CMK (cell line): ENCODE measurements at regions not wholly inside any gene's neighbourhood (a gene's known extent, or its start where the extent isn't known, plus 50 kb on each side); places are given as distances from the start of the nearest gene placed in this dataset.
"Not testable (repeated sequence)": the region's sequence is repeated elsewhere in the genome, so short reads cannot be mapped to it uniquely, and the experiment has no call there.

Experiments used
- DNase-seq: peaks from one replicate; pipeline ENCODE4 v3.0.0-alpha.2; 2010; ENCODE audit warnings: low read depth

- DNase-seq = no peak
These were observed 134.4 kb downstream of the SMIM20 start for GRCh38 chr4:26048378-26048882.

- no peak for DNase-seq
These were observed 134.9 kb downstream of the SMIM20 start for GRCh38 chr4:26048950-26049349.

- DNase-seq = no peak
These were observed 135.4 kb downstream of the SMIM20 start for GRCh38 chr4:26049447-26049846.

GRCh38 chr4:26050212-26050643 is 136.2 kb downstream of the SMIM20 start:
- no peak for DNase-seq

- DNase-seq = no peak
These were observed 136.7 kb downstream of the SMIM20 start for GRCh38 chr4:26050671-26051070.

GRCh38 chr4:26051240-26051639 is 137.2 kb downstream of the SMIM20 start:
- DNase-seq = no peak

- no peak for DNase-seq
These were observed 138.9 kb downstream of the SMIM20 start for GRCh38 chr4:26052663-26053541.

- no peak for DNase-seq
These were observed 139.7 kb downstream of the SMIM20 start for GRCh38 chr4:26053761-26054160.

GRCh38 chr4:26055855-26056254 is 141.8 kb downstream of the SMIM20 start:
- DNase-seq = no peak

- no peak for DNase-seq
These were observed 142.4 kb downstream of the SMIM20 start for GRCh38 chr4:26056406-26056805.

- DNase-seq = not testable (repeated sequence)
These were observed 143.8 kb downstream of the SMIM20 start for GRCh38 chr4:26057839-26058238.

- no peak for DNase-seq
These were observed 144.5 kb downstream of the SMIM20 start for GRCh38 chr4:26058537-26058936.

- DNase-seq = no peak
These were observed 145.6 kb downstream of the SMIM20 start for GRCh38 chr4:26059391-26060154.

GRCh38 chr4:26060286-26060685 is 146.3 kb downstream of the SMIM20 start:
- DNase-seq = no peak

GRCh38 chr4:26061248-26061986 is 147.4 kb downstream of the SMIM20 start:
- DNase-seq = peak; percentile 14

- DNase-seq = no peak
These were observed 148.2 kb downstream of the SMIM20 start for GRCh38 chr4:26062215-26062614.

- DNase-seq = not testable (repeated sequence)
These were observed 150.0 kb downstream of the SMIM20 start for GRCh38 chr4:26064009-26064408.

- no peak for DNase-seq
These were observed 151.8 kb downstream of the SMIM20 start for GRCh38 chr4:26065833-26066232.

- DNase-seq = no peak
These were observed 153.0 kb downstream of the SMIM20 start for GRCh38 chr4:26067035-26067434.

- DNase-seq = no peak
These were observed 155.2 kb downstream of the SMIM20 start for GRCh38 chr4:26069218-26069617.

- no peak for DNase-seq
These were observed 157.7 kb downstream of the SMIM20 start for GRCh38 chr4:26071688-26072087.

- no peak for DNase-seq
These were observed 160.0 kb downstream of the SMIM20 start for GRCh38 chr4:26073886-26074560.
